ENCODE measurements at regions not wholly inside any gene's neighbourhood (a gene's known extent, or its start where the extent isn't known, plus 50 kb on each side); places are given as distances from the start of the nearest gene placed in this dataset.

DNA sequence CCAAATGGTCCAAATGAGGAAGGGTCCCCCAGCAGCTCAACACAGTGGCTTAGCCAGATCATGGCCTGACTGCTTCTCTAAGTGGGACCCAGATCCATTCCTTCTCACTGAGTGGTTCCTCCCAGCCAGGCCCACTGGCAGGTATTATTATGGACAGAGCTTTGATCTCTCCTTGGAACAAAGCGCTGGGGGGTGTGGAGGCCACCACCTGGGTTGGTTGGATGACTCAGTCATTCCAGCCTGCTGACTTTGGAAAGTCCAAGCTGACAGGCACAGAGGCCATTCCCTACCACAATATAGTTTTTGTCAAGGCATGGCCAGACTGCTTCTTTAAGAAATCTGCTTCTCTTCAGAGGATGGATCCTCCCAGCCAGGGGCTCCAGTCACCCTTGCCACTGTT, 341.1 kb downstream of the BTG1 start:
- Histone ChIP-seq H3K4me3 (no peak overlapping the region), H3K4me1 (no peaks in the 10 kb centered on the region), H3K9me3 (peaks cover 0 to 15% of the 10 kb centered on the region in 2 donors), H3K27ac (no peak overlapping the region), H3K27me3 (no peaks in the 10 kb centered on the region), H3K36me3 (no peaks in the 10 kb centered on the region)
- DNase-seq (ENCODE audit: low spot score), result no peak
- TF ChIP-seq, protein P1, sequence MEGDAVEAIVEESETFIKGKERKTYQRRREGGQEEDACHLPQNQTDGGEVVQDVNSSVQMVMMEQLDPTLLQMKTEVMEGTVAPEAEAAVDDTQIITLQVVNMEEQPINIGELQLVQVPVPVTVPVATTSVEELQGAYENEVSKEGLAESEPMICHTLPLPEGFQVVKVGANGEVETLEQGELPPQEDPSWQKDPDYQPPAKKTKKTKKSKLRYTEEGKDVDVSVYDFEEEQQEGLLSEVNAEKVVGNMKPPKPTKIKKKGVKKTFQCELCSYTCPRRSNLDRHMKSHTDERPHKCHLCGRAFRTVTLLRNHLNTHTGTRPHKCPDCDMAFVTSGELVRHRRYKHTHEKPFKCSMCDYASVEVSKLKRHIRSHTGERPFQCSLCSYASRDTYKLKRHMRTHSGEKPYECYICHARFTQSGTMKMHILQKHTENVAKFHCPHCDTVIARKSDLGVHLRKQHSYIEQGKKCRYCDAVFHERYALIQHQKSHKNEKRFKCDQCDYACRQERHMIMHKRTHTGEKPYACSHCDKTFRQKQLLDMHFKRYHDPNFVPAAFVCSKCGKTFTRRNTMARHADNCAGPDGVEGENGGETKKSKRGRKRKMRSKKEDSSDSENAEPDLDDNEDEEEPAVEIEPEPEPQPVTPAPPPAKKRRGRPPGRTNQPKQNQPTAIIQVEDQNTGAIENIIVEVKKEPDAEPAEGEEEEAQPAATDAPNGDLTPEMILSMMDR (IDR thresholded peaks at IDR 0.05), result no peak

DNA sequence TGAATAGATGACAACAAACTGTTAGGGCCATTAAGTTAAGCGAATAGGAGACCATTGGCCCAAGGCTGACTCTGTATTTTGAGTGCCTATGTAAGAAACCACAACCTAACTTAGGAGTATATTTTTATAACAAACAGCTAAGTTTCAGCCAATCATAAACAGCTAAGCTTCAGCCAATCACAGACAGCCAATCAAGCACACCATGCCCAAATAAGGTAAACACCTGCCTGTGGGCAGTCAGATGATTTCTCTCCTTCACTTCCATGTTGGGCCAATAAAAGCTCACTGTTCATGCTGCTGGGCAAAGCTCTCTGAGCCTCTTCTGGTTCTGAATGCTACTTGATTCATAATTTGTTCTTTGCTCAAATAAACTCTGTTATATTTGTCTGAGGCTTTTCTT, 344.6 kb downstream of the BTG1 start:
- TF ChIP-seq, protein P1 (IDR thresholded peaks at IDR 0.05), result no peak

DNA sequence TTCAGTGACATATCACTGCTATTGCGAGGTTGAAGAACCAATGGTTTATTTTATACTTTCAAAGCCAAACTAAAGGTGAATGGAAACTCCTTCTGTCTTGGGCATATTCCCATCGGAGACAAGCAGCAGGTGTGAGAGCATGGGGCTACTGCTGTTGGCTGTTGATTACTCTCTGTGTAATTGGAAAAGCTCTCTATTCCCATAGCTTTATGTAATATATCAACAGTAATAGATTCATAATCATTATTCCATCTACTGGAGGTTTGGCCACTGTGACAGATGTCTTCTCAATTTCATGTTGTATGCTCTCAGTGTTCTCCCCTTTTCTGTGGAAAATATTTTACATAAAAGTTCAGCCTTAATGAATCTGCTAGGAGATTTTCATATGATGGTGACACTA, 352.0 kb downstream of the BTG1 start:
- H3K9me3 ChIP-seq, result no peaks in the 10 kb centered on the region
- no peaks in the 10 kb centered on the region for H3K27me3 ChIP-seq
- H3K4me3 ChIP-seq, result no peak overlapping the region
- TF ChIP-seq, protein P1 (IDR thresholded peaks at IDR 0.05), result no peak
- H3K4me1 ChIP-seq, result no peaks in the 10 kb centered on the region
- no peaks in the 10 kb centered on the region for H3K36me3 ChIP-seq
- no peak overlapping the region for H3K27ac ChIP-seq
- no peak for DNase-seq (ENCODE audit: low spot score)

More for the DNA sequence above, 344.6 kb downstream of the BTG1 start:
- DNase-seq (ENCODE audit: low spot score), result no peak
- Histone ChIP-seq H3K36me3 (no peaks in the 10 kb centered on the region), H3K4me1 (no peaks in the 10 kb centered on the region), H3K9me3 (peaks cover 0 to 6% of the 10 kb centered on the region in 2 donors), H3K27ac (no peak overlapping the region), H3K4me3 (no peak overlapping the region), H3K27me3 (no peaks in the 10 kb centered on the region)

DNA sequence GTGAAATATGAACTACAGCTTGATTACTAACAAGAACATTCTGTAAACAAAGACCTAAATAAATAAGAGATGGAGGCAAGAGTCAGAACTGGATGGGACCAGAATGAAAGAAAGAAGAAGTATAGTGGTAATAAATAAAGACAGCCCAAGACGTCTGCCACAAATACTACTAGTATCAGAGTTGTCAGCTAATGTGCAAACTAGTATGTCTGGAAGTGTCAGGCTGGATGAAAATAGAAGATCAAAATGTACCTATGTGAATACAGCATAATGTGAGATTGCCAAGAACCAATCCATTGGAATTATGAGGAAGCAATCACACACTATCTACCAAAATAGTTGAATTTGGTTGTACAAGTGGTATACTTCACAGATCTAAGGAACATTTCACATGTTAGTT, 353.0 kb downstream of the BTG1 start:
- no peak overlapping the region for H3K4me3 ChIP-seq
- no peaks in the 10 kb centered on the region for H3K36me3 ChIP-seq
- H3K27me3 ChIP-seq, result no peaks in the 10 kb centered on the region
- no peaks in the 10 kb centered on the region for H3K9me3 ChIP-seq
- H3K27ac ChIP-seq, result no peak overlapping the region
- no peak for DNase-seq (ENCODE audit: low spot score)
- TF ChIP-seq, protein P1 (IDR thresholded peaks at IDR 0.05), result no peak
- no peaks in the 10 kb centered on the region for H3K4me1 ChIP-seq

DNA sequence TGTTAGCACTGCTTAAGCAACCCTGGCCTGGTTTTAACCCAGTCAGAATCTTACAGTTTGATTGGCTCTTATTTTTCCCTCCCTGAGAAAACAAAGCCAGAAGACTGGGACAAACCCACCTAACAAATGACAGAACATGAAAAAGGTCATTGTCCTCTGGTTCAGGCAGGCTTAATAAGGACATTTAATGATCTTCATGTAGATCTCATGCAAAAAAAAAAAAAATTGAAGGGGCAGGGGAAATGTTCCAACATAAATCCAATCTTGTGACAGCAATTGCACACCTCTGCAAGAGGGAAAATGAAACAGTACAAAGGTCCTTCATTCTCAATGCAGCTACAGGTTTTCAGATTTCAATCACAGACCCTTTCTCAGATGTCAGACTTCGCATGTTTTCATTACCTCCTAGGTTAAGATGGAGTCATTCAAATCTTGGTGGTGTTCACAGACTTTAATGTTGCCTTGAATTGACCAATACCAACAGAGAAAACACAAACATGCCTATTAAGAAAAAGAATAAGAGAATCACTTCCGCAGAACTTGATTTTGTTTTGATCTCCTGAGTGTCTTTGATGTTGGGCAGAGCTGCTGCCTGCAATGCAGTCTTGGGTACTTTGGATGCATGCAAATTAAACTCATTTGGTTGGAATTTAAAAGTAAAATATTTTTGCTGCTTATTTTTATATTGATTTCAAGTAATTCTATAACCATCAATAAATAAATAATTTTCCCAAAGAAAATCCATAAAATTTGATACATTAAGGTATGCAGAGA, 359.0 kb downstream of the BTG1 start:
- H3K4me3 ChIP-seq, result no peak overlapping the region
- TF ChIP-seq, protein P1 (IDR thresholded peaks at IDR 0.05), result no peak
- no peaks in the 10 kb centered on the region for H3K27me3 ChIP-seq
- no peaks in the 10 kb centered on the region for H3K4me1 ChIP-seq
- no peak for DNase-seq (ENCODE audit: low spot score)
- no peak overlapping the region for H3K27ac ChIP-seq
- no peaks in the 10 kb centered on the region for H3K9me3 ChIP-seq
- H3K36me3 ChIP-seq, result no peaks in the 10 kb centered on the region

Measured in right atrium auricular region (tissue), 2 donors.